ENCODE measurements at regions not wholly inside any gene's neighbourhood (a gene's known extent, or its start where the extent isn't known, plus 50 kb on each side); places are given as distances from the start of the nearest gene placed in this dataset.

- ChIA-PET POLR2A (no interaction called here), CTCF (no interaction called here)
- no peak overlapping the region for H3K4me3 ChIP-seq (ENCODE audit: low read depth, low read length)
- DNase-seq (ENCODE audit: low read depth), result no peak
- H3K36me3 ChIP-seq (ENCODE audit: control insufficient read depth, insufficient read depth, low read length), result no peaks in the 10 kb centered on the region
- no peaks in the 10 kb centered on the region for H3K27me3 ChIP-seq (ENCODE audit: control insufficient read depth, insufficient read depth, low read length)
- TF ChIP-seq CTCF (IDR thresholded peaks at IDR 0.05; ENCODE audit: insufficient read depth, low read depth, low read length), result no peak
These were observed 1232.0 kb upstream of the CDH18 start for GRCh38 chr5:21219966-21220365.

DNA sequence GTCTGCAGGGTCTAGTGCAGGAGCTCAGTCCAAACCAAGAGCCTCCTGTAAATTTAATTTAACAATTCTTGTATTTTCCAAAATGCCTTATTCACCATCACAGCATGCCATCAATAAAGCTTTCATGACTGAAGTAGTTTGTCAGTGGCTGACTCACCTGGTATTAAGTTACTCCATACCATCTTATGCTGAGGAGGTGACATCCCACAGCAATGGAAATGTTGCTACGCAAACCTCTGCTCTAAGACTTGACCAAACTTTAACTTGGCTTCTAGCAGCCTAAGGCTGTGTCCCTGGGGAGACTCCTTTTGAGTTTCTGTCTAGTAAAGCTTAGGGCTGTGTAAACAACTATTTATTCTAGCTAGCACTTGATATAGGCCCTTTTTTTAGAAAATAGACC, 1231.3 kb upstream of the CDH18 start:
- POLR2A ChIA-PET, result no interaction called here
- Histone ChIP-seq H3K36me3 (ENCODE audit: control insufficient read depth, insufficient read depth, low read length) (no peaks in the 10 kb centered on the region), H3K27me3 (ENCODE audit: control insufficient read depth, insufficient read depth, low read length) (no peaks in the 10 kb centered on the region), H3K4me3 (ENCODE audit: low read depth, low read length) (no peak overlapping the region)
- CTCF ChIA-PET, result no interaction called here
- no peak for DNase-seq (ENCODE audit: low read depth)
- no peak for TF ChIP-seq CTCF (IDR thresholded peaks at IDR 0.05; ENCODE audit: insufficient read depth, low read depth, low read length)

DNA sequence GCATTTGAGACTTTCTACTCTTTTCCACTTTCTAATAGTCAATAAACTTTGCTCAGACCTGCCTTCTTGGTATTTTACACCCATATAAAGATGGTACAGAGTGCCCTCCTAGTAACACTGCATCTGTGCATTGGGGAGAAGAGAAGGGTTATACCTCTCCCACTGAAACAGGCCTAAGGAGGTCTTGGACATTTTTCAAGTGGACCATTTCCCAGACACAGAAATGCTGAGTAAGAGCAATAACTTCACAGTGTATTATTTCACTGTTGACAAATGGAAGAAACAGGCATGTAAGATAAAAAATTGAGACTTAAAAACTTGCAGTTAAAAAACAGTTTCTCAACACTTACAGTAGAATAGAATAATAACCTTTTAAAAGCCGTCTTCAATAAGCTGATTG, 1224.0 kb upstream of the CDH18 start:
- TF ChIP-seq CTCF (IDR thresholded peaks at IDR 0.05; ENCODE audit: insufficient read depth, low read depth, low read length), result no peak
- no peak overlapping the region for H3K4me3 ChIP-seq (ENCODE audit: low read depth, low read length)
- no peak for DNase-seq (ENCODE audit: low read depth)
- no peaks in the 10 kb centered on the region for H3K36me3 ChIP-seq (ENCODE audit: control insufficient read depth, insufficient read depth, low read length)
- no peaks in the 10 kb centered on the region for H3K27me3 ChIP-seq (ENCODE audit: control insufficient read depth, insufficient read depth, low read length)
- POLR2A ChIA-PET, result no interaction called here
- CTCF ChIA-PET, result no interaction called here

DNA sequence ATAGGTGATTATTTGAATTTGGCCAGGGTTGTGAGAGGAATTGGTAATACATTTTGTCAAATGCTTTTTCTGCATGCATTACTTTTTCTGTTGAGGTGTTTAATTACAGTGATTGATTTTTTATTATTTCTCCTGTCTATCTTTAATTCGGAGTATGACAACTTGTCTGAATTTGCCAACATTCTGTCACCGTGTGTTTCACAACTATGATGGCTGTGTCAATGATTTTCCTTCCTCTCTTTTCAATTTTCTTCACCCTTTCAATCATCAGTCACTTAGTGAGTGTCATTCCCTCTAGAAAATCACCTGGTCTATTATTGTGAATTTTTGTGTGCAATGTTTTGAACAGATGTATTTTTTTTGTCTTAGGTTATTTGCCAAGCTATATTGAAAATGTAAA, 1221.4 kb upstream of the CDH18 start:
- ChIA-PET POLR2A (no interaction called here), CTCF (no interaction called here)
- no peak for TF ChIP-seq CTCF (IDR thresholded peaks at IDR 0.05; ENCODE audit: insufficient read depth, low read depth, low read length)
- no peak for DNase-seq (ENCODE audit: low read depth)
- no peak overlapping the region for H3K4me3 ChIP-seq (ENCODE audit: low read depth, low read length)
- H3K36me3 ChIP-seq (ENCODE audit: control insufficient read depth, insufficient read depth, low read length), result no peaks in the 10 kb centered on the region
- no peaks in the 10 kb centered on the region for H3K27me3 ChIP-seq (ENCODE audit: control insufficient read depth, insufficient read depth, low read length)

DNA sequence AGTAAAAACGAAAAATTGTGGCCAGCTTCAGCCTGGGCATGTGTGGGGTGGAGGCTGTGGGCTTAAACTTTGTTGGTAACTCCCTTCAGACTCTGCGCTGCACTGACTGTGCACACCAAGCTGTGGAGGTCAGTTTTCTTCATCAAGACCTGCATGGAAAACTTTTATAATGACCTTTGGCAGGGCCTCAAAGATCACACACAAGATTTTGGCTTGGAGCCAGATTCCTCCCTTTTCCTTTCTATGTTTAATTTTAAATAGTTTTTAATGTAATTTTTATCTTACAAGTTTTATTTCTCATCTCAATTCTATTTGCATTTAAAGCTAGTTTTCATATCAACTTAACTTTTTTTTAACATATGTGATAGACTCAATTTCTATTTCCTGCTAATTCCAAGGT, 1211.1 kb upstream of the CDH18 start:
- Histone ChIP-seq H3K36me3 (ENCODE audit: control insufficient read depth, insufficient read depth, low read length) (no peaks in the 10 kb centered on the region), H3K27me3 (ENCODE audit: control insufficient read depth, insufficient read depth, low read length) (no peaks in the 10 kb centered on the region), H3K4me3 (ENCODE audit: low read depth, low read length) (no peak overlapping the region)
- no peak for DNase-seq (ENCODE audit: low read depth)
- ChIA-PET POLR2A (no interaction called here), CTCF (no interaction called here)
- TF ChIP-seq CTCF (IDR thresholded peaks at IDR 0.05; ENCODE audit: insufficient read depth, low read depth, low read length), result no peak

Data from BJ (cell line).